NCI-H2029 treated with DMSO at 0.1 percent for 48 hours (cell line): ENCODE measurements at regions not wholly inside any gene's neighbourhood (a gene's known extent, or its start where the extent isn't known, plus 50 kb on each side); places are given as distances from the start of the nearest gene placed in this dataset.
"Not testable (repeated sequence)": the region's sequence is repeated elsewhere in the genome, so short reads cannot be mapped to it uniquely, and the experiment has no call there.

Experiments
- DNase-seq: peaks from one replicate; lab custom pipeline; 2025; lab: John Stamatoyannopoulos, UW

DNA sequence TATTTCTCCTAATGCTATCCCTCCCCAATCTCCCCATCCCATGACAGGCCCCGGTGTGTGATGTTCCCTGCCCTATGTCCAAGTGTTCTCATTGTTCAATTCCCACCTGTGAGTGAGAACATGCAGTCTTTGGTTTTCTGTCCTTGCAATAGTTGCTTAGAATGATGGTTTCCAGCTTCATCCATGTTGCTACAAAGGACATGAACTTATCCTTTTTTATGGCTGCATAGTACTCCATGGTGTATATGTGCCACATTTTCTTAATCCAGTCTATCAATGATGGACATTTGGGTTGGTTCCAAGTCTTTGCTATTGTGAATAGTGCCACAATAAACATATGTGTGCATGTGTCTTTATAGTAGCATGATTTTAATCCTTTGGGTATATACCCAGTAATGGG lies 51.3 kb upstream of the RIOK2 start:
- not testable (repeated sequence) for DNase-seq

DNA sequence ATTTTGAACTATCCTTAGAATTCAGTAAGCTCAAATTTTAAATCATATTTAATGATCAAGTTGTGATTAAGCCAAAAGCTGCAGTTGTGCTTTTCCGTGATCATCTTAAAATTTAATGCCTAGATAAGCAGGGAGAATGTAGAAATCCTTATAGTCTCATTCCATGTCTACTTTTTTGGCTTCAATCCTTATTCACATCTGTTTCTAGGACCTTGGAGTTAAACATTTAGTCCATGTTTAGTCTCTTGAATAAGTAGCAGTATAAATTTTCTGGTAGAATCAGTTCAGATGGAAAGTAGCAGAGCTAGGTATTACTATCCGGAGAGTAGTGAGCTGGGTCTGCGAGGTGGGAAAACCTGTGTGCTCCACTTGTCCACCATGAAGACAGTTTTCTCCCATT lies 59.3 kb upstream of the RIOK2 start:
- DNase-seq = no peak

DNA sequence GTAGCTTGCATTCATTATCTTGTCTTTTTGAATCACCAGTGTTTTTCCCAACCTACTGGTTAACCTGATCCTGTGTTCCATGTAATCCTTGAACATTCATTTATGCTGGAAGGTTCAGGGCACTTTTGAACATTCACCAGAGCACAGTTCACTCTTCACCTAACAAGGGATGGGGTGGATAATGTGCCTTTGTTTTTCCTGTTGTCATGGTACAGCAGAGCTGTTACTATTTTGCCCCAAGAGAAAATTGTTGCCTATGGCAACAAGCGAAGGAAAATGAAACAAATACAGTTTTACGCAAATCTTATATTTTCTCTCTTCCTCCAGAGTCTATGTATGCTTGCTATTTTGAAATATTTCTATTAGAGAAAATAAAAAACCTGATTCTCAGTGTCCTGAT lies 60.3 kb upstream of the RIOK2 start:
- no peak for DNase-seq

DNA sequence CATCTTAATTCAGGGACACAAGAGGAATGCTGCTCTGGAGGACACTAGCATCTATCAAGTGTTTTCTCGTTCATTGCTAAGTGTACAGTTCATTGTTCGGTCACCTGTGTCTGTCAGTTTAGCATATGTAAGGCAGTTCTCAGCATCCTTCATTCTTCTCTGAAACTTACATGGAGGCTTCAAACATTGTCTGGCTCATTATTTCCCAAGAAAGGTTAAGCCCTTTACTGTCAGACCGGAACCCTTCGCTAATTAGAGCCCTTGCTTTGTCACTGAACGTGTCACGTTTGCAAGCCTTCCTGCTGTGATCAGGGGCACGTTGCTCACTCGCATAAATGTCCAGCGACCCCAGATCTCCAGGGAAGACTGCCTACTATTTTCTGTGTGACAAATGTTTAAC lies 62.3 kb upstream of the RIOK2 start:
- no peak for DNase-seq

DNA sequence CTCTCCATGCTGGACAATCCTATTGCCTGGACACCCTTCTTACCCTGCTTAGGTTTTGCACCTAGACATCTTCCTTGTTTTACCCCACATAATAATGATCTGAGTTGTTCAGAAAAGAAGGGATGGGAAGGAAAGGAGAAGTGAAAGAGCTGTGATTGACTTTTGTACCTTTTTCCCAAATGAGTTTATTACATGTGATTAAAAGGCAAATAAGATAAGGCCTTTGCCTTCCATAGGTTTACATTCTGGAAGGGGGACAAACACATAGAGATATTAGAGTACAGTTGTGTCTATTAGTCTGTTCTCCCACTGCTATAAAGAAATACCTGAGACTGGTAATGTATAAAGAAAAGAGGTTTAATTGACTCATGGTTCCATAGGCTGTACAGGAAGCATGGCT lies 67.1 kb upstream of the RIOK2 start:
- DNase-seq = no peak

DNA sequence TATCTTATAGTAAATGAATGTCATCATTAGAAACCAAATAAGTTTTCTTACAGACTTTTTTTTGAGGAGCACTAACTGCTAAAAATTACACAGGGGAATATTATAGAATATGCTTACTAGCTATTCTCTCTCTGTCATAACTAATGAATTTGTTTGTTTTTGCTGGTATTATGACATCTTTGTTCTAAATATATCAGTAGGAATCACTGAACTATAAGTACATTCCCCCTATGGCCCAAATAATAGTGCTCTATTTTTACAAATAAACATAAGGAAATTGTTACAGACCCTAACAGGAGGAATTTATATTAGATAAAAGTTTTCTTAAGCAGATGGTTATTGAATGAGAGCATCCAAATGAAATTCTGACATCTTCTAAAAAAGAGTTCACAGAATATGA lies 83.0 kb upstream of the RIOK2 start:
- DNase-seq = no peak

DNA sequence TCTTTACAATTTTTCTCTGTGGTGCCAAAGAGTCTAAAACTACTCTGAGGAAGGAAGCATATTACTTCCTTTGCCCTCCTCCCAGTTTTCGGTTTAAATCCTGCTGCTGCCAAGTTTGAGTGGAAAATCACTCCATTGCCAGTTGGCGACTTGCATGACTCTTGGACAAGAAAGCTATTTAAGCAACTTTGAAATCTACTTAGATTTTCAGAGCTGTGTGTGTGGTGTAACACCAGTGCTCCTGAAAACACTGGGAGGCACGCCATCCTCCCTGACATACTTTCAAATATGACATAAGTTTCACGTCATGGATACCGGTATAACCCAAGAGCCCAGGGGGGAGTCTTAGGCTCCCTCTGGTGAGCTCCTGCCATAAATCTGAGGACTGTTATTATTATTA lies 83.5 kb upstream of the RIOK2 start:
- DNase-seq = no peak

DNA sequence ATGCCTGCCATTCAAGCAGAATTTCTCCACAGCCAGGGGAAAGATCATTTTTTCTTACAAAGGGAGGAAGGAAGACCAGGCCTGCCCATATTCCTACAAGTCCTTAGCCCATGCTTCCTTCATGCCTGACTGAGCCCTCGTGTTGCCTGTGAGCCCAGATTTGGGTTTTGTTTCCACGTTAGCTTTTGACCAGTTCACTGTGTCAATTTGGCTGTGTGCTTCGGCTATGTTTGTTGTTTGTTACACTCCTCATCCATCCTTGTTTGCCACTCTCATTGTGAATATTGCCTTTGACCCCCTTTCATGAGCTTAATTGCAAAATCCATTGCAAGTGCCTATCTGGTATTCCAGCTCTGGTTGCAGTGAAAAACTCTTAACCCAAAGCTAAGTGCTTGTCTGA lies 84.7 kb upstream of the RIOK2 start:
- no peak for DNase-seq

DNA sequence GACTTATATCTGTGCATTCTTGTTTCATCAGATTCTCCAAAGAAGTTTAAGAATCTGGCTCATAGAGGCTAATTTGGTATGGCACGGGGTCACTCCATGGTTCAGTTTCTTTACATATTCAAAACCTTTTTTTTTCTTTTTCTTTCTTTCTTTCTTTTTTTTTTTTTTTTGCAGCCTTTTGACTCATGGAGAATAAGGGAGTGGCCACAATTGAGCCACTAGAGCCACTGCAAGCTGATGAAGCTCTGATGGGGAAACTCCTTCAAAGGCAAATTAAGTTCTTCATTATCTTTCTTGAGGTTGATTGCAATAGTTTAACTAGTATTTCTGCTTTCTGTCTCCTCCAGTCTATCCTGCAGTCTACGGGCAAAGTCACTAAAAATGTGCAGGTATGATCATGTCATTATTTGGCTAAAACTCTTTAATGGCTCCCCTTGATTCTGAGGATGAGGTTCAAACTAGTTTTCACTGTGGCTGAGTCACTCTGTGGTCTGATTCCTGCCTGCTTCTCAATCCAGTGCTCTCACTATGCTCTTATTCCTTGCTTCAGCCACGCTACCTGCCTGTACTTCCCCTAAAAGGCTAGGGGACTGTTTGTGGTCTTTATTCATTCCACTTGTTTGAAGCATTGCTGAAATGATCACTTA lies 93.5 kb upstream of the RIOK2 start:
- DNase-seq = no peak

DNA sequence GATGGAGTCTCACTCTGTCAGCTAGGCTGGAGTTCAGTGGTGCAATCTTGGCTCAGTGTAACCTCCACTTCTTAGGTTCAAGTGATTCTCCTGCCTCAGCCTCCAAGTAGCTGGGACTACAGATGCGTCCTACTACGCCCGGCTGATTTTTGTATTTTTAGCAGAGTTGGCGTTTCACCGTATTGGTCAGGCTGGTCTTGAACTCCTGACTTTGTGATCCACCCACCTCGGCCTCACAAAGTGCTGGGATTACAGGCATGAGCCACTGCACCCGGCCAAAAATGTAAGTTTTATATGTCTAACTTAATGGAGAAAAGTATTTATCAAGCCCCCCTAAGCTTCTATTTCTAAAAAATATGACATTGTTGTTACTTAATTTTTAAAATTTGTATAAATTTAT lies 98.2 kb upstream of the RIOK2 start:
- DNase-seq = no peak

DNA sequence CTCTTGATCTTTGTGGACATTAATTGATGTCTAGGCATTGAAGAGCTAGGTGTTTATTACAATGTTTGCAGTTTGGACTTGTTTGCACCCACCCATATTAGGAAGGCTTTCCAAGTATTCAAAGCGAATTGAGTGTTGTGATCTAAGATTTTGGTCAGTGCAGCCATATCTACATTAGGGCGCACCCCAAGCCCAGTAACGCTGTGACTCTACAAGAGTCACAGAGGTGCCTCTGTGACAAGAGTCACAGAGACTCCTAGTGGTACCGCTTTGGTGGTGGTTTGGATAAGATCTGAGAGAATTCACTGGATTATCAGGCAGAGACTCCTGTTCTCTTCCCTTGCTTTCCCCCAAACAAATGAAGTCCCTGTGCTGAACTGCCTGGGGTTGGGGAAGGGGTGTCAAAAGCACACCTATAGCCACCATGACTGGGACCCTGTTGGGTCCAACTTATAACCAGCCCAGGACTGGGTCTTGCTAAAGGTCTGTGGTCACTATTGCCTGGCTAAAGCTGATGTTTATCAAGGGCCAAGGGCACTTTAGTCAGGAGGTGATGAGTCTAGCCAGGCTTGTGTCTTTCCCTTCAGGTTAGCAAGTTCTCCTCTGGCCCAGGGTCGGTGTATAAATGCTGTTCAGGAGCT lies 114.1 kb upstream of the RIOK2 start:
- DNase-seq = no peak

DNA sequence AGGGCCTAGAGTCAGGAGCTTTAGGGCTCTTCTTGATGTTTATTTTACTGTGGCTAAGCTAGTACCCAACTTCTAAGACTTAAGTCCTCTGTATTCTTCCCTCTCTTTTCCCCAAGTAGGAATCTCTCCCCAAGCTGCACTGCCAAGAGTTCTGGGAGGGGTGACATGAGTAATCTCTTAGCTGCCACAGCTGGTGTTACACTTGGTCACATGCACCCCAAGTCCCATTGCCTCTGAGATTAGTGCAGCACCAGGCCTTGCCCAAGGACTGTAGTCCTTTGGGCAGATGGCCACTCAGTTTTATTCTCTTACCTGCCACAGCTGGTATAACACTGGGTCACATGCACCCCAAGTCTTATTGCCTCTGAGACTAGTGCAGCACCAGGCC lies 114.7 kb upstream of the RIOK2 start:
- no peak for DNase-seq

DNA sequence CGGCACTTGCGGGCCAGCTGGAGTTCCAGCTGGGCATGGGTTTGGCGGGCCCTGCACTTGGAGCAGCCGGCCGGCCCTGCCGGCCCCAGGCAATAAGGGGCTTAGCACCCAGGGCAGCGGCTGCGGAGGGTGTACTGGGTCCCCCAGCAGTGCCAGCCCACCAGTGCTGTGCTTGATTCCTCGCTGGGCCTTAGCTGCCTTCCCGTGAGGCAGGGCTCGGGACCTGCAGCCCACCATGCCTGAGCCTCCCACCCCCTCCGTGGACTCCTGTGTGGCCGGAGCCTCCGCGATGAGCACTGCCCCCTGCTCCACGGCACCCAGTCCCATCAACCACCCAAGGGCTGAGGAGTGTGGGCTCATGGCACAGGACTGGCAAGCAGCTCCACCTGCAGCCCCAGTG lies 118.1 kb upstream of the RIOK2 start:
- DNase-seq = not testable (repeated sequence)

DNA sequence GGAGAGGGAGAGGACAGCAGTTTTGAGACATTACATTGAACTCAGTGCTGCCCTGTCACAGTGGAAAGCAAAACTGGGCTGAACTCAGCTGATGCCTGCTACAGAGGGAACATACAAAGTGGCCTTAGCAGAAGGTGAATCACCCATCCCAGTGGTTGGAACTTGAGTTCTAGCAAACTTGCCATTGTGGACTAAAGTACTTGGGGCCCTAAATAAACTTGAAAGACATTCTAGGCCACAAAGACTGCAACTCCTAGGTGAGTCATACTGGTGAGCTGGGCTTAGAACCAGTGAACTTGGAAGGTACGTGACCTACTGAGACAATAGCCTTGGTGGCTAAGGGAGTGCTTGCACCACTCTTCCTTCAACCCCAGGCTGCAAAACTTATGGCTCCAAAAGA lies 155.7 kb upstream of the RIOK2 start:
- no peak for DNase-seq

DNA sequence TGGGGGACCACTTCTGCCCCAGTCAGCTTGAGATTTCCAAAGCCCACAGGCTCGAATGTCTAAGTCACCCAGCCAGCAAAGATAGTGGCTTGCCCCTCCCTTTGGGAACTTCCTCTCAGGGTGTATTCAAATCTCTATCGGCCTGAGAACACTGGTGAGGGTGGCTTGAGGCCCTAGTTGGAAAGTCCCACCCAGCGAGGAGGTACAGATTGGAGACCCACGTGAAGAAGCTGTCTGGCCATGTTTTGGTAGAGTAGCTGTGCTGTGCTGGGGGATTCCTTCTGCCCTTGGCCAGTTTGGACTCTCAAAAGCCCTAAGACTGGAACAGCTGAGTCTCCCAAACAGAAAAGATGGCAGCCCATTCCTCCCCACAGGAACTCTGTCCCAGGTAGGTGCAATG lies 172.7 kb upstream of the RIOK2 start:
- no peak for DNase-seq

DNA sequence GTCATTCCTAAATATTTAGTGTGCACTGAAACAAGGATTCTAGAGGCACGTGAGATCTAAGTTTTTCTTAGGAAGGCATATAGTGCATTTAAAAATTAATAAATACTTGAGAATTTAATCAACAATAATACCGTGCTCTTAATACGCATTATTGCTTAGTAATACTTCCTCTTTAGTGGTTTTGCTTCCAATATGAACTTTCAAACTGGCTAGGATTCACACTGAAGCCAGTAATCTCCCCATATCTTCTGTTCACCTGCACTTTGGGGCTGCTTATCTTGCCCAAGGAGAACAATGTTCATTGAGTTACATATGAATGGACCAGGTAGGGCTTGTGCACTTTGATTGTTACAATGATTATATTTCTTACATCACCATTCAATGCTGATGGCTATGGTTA lies 180.5 kb upstream of the RIOK2 start:
- no peak for DNase-seq

DNA sequence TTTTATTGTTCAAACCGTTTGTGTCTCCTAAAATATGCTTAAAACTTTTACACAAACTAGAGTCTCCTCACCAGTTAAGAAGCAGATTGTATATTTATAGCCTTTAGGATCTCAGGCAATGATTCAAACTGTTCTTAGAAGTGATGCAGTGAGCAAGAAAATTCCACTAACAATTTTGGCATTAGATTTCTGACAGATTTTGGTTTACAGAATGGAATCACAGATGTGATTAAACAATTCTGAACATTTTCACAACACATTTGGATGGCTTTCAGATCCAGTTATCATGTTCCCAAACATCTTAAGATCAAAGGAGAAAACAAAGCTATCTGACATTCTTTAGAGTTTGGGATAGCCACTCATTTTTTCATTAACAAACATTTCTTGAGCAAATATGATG lies 181.7 kb upstream of the RIOK2 start:
- DNase-seq = no peak

DNA sequence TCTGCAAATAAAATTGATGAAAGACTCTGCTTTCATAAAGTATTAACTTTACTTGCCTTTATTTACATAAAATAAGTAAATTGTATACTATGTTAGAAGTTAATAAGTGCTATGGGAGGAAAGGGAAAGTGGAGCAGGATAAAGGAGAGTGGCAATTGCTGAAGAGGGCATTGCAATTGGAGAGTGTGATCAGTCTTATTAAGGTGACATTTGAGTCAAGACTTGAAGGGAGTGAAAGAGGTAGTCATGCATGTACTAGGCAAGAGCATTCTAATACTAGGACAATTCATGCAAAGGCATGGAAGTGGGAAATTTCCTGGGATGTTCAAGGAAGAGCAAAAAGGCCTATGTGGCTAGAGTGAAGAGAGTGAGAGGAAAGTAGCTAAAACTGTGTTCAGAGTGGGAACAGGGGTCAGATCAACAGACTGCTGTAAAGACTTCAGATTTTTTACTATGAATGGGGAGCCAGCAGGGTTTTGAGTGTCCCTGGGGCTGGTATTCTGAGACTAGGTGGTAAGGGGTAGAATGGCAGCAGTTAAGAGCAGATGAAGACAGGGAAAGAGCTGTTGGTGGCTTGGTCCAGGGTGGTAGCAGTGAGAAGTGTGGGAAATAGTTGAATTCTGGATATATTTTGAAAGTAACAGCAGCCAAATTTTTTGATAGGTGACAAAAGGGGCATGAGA lies 182.3 kb upstream of the RIOK2 start:
- DNase-seq = no peak

DNA sequence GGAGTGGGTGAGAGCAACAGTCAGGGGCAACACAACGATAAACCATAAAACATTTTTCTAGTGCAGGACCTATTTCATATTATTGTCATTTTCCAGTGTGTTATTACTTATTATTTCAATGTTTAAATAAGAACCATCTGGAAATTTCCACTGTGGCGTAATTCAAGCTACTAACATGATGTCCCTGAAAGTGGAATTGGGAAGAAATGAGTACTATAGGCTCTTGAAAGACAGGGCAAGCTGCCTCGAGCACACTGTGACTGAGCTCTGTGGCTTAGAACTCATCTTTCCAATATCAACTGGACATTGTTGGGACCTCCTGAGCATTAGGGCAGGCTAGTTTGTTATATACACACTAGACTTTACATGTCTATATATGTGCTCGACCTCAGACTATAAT lies 182.9 kb upstream of the RIOK2 start:
- DNase-seq = no peak

DNA sequence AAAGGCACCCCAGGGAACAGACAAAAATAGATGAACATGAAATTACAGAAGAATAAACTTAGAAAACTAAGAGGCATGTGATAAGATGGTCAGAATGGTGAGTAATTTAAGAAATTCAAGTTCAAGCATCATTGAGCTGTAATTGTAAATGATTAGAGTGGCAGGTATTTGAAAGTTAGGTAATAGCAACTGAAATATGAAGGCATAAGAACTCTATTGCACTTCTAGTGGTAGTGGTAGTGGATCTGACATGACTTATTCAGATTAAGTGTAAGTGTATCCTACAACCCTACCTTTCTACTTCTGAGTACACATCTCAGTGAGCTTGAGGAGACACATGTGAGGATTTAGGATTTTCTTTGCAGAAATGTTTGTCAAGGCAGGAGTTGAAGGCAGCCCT lies 192.9 kb upstream of the RIOK2 start:
- DNase-seq = no peak

DNA sequence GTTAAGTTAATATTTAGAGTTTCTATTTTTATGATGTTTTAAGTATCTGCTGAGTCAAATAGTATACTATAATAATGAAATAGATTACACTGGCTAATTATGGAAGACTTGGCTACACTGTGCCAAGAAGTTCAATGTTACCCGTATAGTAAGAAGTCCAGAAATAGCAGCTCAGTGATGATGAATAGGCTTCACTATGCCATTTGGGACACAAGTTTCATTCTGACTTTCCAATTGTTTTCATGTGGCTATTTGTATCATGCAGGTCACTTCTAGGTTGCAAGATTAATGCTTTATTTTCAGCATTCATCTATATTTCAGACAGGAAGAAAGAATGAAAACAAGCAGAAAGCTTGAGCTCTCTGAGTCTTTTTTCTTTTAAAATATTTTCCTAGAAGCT lies 194.5 kb upstream of the RIOK2 start:
- no peak for DNase-seq

DNA sequence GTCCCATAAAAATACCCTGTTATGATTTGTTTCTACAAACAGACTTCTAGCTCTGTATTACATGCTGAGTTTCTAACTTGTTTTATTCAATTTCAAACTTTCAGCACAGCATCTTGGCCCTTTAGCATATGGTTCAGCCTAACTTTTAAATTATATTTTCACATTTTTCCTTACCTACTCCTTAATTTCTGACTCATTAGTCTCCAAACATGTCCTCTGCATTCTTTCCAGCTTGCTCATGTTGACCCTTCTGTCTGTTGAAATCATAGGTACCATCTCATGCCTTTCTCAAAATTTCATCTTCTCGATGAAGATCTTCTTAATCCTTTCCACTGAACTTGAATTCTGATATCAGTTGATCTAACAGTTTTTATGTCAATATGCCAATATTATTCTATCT lies 200.9 kb upstream of the RIOK2 start:
- DNase-seq = no peak

DNA sequence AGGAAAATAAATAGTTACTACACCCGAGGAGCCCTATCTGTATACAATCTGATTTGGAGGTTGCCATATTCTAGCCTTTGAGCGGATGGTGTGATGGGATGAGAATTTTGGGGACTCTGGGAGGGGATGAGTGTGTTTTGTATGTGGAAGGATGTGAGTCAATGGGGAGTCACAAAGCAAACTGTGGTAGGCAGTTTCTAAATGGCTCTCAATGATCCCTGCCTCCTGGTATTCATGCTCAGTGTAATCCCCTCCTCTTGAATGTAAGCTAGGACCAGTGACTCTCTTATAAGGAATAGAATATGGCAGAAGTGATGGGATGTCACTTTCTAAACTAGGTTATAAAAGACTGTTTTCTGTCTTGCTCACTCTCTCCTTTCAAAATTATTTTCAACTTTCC lies 205.7 kb upstream of the RIOK2 start:
- DNase-seq = no peak

DNA sequence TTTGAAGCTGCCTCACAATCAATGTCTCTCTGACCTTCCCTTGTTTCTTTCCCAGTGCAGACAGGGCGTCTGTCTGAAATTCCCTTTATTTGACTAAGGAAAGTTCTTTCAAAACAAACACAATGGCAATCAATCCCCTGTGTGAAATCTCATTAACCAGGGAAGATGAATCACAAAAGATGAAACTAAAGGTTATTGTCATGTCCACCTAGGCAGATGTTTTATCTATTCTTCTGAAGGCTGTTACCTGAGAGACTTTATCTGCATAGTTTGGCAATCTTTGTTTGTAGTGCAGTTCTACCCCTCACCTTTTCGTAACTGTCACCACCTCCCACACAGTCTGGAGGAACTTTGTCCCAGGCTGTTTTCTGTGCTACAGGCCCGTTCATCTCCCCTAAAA lies 217.5 kb upstream of the RIOK2 start:
- DNase-seq = no peak
